ENCODE measurements at regions not wholly inside any gene's neighbourhood (a gene's known extent, or its start where the extent isn't known, plus 50 kb on each side); places are given as distances from the start of the nearest gene placed in this dataset.

DNA sequence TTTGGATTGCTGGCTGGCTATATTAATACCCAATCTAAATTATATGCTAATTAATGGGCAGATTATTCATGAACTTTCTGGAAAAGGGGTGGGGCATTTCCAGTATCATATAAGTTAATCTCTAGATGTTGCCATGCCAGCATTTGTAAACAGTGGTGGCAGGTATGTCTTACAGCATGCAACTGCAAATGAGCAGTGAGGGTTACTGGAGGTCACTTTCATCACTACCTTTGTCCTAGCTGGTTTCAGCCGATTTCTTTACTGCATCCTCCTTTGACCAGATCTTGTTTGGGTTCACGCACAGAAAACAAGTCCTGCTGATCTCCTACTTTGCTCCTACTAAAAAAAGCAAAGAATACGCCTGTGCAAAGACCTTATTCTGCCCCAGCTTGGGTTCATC lies 89.1 kb upstream of the USP47 start:
- TF ChIP-seq EZH2 (conservative IDR thresholded peaks at IDR 0.05; ENCODE audit: low read depth, low read length) (no peak), RAD21 (CRISPR knock-in tag; IDR thresholded peaks at IDR 0.05) (no peak), ZFP1 (CRISPR knock-in tag; IDR thresholded peaks at IDR 0.05) (no peak), ZNF12 (CRISPR knock-in tag; IDR thresholded peaks at IDR 0.05) (no peak), FOXM1 (CRISPR knock-in tag; IDR thresholded peaks at IDR 0.05) (no peak), SIN3A (IDR thresholded peaks at IDR 0.05; ENCODE audit: borderline replicate concordance, low read depth, low read length) (no peak), ETV6 (CRISPR knock-in tag; conservative IDR thresholded peaks at IDR 0.05) (no peak), HDAC6 (IDR thresholded peaks at IDR 0.05; ENCODE audit: low read depth, low read length) (no peak), ZZZ3 (CRISPR knock-in tag; IDR thresholded peaks at IDR 0.05; ENCODE audit: borderline replicate concordance) (no peak)
- TF ChIP-seq, protein P1, sequence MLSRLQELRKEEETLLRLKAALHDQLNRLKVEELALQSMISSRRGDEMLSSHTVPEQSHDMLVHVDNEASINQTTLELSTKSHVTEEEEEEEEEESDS (CRISPR knock-in tag; IDR thresholded peaks at IDR 0.05; ENCODE audit: borderline replicate concordance) = no peak
- TF ChIP-seq, protein P2, sequence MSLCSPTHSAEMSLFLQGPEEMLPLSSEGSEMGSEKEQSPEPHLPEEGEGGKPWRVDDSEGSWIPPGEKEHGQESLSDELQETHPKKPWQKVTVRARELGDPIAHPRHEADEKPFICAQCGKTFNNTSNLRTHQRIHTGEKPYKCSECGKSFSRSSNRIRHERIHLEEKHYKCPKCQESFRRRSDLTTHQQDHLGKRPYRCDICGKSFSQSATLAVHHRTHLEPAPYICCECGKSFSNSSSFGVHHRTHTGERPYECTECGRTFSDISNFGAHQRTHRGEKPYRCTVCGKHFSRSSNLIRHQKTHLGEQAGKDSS (CRISPR knock-in tag; IDR thresholded peaks at IDR 0.05; ENCODE audit: borderline replicate concordance, low read depth) = no peak
- TF ChIP-seq, protein P3, sequence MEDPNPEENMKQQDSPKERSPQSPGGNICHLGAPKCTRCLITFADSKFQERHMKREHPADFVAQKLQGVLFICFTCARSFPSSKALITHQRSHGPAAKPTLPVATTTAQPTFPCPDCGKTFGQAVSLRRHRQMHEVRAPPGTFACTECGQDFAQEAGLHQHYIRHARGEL (CRISPR knock-in tag; IDR thresholded peaks at IDR 0.05) = no peak
- TF ChIP-seq, protein P4, sequence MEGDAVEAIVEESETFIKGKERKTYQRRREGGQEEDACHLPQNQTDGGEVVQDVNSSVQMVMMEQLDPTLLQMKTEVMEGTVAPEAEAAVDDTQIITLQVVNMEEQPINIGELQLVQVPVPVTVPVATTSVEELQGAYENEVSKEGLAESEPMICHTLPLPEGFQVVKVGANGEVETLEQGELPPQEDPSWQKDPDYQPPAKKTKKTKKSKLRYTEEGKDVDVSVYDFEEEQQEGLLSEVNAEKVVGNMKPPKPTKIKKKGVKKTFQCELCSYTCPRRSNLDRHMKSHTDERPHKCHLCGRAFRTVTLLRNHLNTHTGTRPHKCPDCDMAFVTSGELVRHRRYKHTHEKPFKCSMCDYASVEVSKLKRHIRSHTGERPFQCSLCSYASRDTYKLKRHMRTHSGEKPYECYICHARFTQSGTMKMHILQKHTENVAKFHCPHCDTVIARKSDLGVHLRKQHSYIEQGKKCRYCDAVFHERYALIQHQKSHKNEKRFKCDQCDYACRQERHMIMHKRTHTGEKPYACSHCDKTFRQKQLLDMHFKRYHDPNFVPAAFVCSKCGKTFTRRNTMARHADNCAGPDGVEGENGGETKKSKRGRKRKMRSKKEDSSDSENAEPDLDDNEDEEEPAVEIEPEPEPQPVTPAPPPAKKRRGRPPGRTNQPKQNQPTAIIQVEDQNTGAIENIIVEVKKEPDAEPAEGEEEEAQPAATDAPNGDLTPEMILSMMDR (CRISPR knock-in tag; IDR thresholded peaks at IDR 0.05) = no peak
